Erythroblast (primary cell): ENCODE measurements at regions not wholly inside any gene's neighbourhood (a gene's known extent, or its start where the extent isn't known, plus 50 kb on each side); places are given as distances from the start of the nearest gene placed in this dataset.

Experiments
- DNase-seq, 2 experiments: peaks; one replicate each; lab custom pipeline; 2025; lab: John Stamatoyannopoulos, UW
- GATA1 ChIP-seq: IDR thresholded peaks from 2 replicates; pipeline ENCODE4 v1.6.1; 2011; ENCODE audit warnings: low read depth, mild to moderate bottlenecking, control low read depth, low read length, moderate library complexity
- POLR2A ChIP-seq: IDR thresholded peaks from 2 replicates; pipeline ENCODE4 v1.6.1; 2011; ENCODE audit warnings: mild to moderate bottlenecking, low read length

GRCh38 chr20:6831461-6831860 is 64.0 kb downstream of the BMP2 start:
- TF ChIP-seq POLR2A (no peak), GATA1 (no peak)
- DNase-seq, result no peak

DNA sequence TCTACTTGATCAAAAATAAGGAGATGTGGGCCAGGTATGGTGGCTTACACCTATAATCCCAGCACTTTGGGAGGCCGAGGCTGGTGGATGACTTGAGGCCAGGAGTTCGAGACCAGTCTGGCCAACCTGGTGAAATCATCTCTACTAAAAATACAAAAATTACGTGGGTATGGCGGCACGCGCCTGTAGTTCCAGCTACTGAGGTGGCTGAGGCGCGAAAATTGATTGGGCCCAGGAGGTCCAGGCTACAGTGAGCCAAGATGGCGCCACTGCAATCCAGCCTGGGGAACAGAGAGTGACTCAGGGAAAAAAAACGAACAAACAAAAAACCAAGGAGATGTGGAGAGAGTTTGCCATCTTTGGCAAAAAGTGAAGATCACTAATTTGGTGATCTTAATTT is 65.3 kb downstream of the BMP2 start:
- no peak for DNase-seq
- no peak for TF ChIP-seq POLR2A
- TF ChIP-seq GATA1, result no peak

GRCh38 chr20:6835609-6836008 is 68.1 kb downstream of the BMP2 start:
- TF ChIP-seq POLR2A (no peak), GATA1 (no peak)

DNA sequence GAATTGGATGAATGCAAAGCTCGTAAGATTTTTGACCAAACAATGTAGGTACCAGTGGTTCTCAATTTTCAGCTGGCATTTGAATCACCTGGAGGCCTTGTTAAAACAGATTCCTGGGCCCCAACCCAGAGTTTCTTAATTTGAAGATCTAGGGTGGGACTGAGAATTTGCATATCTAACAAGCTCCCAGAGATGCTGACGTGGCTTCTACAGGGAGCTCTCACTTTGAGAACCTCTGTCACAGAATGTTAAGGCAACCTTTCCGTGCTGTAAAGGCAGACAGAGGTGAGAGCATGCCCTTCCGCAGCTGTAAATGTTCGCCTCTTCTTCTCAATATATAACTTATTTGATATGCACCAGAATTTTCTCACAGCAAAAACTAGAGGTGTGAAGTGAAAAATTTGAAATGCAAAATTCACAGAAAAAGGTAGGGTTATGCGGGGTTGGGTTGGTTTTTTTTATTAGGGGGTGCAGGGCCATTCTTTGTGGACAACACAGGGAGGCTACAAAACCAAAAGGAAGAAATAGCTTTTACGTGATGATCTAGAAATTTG is 69.4 kb downstream of the BMP2 start:
- no peak for TF ChIP-seq POLR2A

More at GRCh38 chr20:6835609-6836008, 68.1 kb downstream of the BMP2 start:
- DNase-seq, result no peak

DNA sequence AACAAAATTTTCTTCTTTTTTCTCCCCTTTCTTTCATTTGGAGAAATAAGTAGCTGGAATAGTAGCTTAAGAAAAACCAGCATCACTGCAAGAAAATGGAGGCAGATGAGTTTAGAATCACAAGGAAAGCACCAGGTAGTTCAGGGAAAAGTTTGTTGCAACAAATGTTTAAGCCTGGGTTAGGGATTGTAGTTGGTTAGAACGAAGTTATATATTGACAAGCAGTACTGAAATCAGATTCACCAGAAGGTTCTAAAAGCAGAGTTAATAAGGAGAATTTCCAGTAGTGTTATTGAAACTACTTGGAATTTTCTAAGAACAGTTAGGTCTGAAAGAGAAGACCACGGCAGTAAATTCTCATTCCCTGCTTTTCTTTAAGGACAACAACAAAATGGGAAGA is 70.2 kb downstream of the BMP2 start:
- no peak for TF ChIP-seq GATA1
- TF ChIP-seq POLR2A, result no peak
- no peak for DNase-seq

More for the DNA sequence above, 69.4 kb downstream of the BMP2 start:
- DNase-seq, result no peak

GRCh38 chr20:6838181-6838826 is 70.8 kb downstream of the BMP2 start:
- TF ChIP-seq POLR2A (no peak), GATA1 (no peak)
- DNase-seq, result no peak

DNA sequence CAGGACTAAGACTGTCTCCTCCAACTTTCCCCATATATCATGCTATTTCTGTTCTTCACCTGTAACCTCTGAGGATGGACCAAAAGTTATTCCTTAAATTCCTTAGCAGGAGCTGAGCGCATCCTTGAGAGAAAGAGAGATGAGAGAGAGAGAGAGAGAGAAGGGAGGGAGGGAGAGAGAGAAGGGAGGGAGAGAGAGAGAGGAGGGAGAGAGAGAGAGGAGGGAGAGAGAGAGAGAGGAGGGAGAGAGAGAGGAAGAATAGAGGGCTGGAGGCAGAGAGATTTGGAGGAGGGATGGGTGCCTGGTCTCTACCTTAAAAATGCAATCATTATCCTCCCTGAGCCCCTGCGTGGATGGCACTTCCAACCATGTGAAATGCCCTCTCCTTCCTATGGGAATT is 73.6 kb downstream of the BMP2 start:
- no peak for DNase-seq
- TF ChIP-seq POLR2A (no peak), GATA1 (no peak)

DNA sequence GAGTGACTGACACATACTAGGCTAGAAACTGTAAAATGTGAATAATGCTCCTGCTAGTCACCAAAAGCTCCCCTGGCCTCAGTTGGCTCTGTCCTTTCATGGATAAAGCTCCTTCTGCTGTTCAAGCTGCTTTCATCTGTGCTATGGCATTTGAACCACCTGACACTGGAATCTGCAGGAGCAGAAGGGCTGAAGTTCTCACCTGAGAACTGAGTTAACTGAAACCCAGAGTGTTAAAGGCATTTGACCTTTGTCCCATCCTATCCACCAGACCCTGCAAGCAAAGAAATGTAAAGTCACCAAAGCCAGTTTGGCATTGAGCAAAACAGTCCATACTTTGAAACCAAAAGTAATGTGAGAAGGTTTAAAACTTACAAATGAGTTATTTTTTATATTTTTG is 77.7 kb downstream of the BMP2 start:
- TF ChIP-seq GATA1 (no peak), POLR2A (no peak)
- no peak for DNase-seq

DNA sequence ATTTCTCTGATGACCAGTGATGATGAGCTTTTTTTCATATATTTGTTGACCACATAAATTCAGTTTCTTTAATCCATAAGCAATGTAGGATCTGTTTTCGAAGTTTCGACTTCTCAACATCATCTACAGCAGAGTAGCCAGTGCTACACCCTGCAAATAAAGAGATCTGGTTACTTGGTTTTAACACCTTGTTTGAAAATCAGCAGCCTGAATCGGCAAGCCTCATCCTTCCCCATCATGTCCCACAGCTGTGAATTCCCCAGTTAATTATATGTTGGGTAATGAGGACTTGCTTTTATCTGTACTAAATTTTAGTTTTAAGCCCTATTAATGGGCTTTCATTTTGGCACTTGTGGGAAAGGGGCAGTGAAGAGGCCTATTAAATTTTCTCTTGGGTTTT is 80.6 kb downstream of the BMP2 start:
- DNase-seq, result no peak
- TF ChIP-seq GATA1, result no peak
- no peak for TF ChIP-seq POLR2A

DNA sequence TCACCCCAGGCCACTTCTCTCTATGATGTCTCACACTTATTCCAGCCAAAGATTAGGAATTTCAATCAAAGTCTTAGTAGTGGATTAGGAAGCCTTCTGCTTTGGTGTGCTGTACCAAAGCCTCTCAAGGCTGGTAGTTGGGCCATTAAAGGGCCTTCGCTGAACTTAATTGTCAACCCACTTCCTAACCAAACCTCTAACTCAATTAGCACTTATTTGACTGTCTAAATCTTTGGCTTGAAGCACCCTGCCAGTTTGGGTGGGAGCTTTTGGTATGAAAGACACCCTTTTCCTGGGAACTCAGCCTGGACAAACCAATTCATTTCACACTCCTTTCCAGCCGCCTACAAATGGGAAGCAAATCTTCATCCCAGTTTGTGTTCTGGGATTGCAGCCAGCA is 81.5 kb downstream of the BMP2 start:
- no peak for DNase-seq
- TF ChIP-seq GATA1 (no peak), POLR2A (no peak)

GRCh38 chr20:6851136-6851535 is 83.7 kb downstream of the BMP2 start:
- DNase-seq, result no peak
- no peak for TF ChIP-seq POLR2A
- TF ChIP-seq GATA1, result no peak

DNA sequence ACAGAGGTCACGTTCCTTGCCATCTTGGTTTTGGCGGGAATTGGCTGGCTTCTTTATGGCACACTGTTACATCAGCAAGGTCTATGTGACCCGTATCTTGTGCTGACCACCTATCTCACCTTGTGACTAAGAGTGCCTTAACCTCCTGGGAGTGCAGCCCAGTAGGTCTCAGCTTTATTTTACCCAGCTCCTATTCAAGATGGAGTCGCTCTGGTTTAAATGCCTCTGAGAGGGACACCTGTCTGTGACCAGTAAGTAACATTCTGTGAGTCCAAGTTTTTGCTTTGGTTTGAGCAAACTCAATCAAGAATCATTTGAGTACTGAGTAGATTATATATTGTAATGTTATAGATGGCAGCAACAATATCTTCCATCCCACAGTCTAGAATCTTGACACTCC is 85.0 kb downstream of the BMP2 start:
- TF ChIP-seq POLR2A (no peak), GATA1 (no peak)
- DNase-seq, result no peak

- no peak for DNase-seq
- TF ChIP-seq GATA1 (no peak), POLR2A (no peak)
These were observed 87.6 kb downstream of the BMP2 start for GRCh38 chr20:6855104-6855503.

GRCh38 chr20:6855796-6856195 is 88.3 kb downstream of the BMP2 start:
- no peak for TF ChIP-seq POLR2A
- no peak for TF ChIP-seq GATA1
- no peak for DNase-seq

- TF ChIP-seq GATA1 (no peak), POLR2A (no peak)
- DNase-seq, result no peak
These were observed 90.4 kb downstream of the BMP2 start for GRCh38 chr20:6857927-6858326.
